NCI-H748 (cell line): ENCODE measurements at regions not wholly inside any gene's neighbourhood (a gene's known extent, or its start where the extent isn't known, plus 50 kb on each side); places are given as distances from the start of the nearest gene placed in this dataset.

ENCODE experiments used
- DNase-seq: peaks from one replicate; lab custom pipeline; 2025; ENCODE audit not compliant: unreplicated experiment; lab: John Stamatoyannopoulos, UW

DNA sequence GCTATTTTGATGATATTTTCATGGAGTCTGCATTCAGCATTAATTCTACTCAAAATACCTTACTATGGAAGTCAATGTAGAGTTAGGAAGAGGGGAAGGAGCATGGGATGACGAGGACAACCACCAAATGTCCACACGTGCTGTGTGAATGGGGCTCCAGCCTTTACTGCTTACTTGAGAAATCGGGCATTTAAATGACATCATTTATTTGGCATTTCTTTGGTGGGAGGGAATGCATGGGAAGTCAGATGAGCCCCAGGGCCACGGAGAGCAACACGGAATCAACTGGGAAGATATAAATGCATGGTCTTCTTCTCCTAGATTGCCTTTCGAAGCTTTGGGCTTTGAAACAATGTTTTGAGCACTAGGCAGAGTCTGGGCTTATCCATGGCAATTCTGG lies 458.5 kb upstream of the KLF4 start:
- DNase-seq = no peak

DNA sequence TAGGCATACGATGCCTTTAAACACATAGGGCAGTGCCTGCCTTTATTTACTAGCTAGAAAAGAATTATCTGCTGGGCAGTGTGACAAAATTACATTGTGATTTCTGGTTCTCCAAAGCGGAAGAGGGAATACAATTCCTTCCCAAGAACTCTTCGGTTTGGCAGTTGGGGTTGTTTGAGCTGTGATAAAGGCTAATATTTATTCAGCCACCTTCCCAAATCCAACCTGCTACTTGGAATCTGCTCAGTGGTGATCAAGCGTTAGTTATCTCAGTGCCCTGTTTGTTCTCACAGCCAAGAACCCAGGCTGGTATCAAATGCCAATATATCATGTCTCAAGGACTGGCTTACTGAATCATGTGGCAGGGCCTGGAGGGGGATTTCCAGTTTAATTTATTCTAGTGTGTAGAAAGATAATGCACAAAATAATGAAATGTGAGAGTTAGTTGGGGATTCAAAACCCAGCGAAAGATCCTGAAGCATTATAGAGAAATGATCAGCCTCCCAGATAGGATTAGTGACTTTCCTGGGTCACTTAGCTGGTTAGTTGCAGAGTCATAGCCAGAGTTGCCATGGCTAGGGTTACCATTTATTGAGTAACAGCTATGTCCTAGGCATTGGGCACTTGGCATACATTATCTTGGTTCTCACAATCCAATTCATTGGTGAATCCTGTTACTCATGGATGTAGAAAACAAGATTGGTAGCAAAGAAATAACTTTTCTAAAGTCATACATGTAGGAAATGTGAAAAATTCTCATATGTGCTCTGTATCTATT lies 457.0 kb upstream of the KLF4 start:
- DNase-seq = no peak

DNA sequence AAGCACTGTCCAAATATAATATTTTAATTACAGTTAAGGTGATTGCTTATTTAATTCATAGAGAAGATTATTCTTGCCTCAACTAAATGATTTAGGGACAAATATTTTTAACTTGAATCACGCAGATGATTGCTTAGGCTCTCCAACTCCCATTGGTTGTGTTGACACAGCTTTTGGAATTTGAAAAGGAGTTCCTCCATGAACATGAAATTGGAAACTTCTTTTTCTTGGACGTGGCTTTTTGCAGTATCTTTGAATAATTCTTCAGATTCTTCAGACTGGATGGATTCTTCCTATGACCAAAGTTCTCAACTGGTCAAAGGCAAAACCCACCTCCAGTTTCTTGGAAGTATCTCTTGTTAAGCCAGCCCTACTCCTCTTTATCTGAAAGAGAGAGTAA lies 456.4 kb upstream of the KLF4 start:
- DNase-seq = no peak

DNA sequence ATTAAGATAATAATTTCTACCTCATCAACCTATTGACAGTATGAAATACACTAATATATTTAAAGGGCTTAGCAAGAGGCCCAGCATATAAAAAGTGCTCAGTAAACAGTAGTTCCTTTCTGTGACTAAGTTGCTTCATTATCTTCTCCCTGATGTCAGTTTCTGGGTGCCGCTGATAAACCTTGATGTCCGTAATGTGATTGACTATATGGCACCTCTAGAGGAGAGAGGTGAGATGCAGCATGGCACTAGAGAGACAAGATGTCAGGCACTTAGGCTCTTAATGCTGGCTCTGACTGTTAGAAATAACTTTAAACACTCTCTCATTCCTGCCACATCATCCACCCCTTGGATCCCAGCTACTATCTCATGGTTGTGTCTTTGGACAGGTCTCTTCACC lies 455.9 kb upstream of the KLF4 start:
- DNase-seq = no peak

DNA sequence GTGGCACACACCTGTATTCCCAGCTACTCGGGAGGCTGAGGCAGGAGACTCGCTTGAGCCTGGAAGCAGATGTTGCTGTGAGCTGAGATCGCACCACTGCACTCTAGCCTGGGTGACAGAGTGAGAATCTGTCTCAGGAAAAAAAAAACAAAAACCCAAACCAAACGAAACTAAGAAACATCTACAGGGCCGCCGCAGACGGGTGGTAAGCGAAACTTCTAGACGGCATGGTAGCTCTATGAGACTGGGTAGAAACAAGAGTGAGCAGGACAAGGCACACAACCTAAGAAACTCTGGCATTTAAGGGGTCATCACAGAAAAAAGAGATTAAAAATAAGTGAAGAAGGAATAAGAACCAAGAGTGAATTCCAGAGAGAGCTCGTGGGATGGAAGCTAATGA lies 454.8 kb upstream of the KLF4 start:
- DNase-seq = no peak

DNA sequence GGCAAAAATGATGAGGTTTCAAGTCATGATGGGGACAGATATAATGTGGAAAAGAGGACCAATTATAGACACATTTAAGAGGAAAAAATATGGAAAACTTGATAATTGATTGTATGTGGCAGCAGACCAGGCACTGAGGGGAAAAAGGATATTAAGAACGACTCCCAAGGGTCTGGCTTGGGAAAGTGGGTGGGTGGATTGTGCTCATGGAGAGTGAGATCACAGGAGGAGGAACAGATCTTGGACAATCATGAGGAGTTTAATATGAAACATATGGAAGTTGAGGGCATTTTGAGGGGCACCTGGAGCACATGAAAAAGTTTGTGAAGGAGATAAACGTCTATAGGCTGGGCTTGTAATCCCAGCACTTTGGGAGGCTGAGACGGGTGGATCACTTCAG lies 454.3 kb upstream of the KLF4 start:
- DNase-seq = no peak

DNA sequence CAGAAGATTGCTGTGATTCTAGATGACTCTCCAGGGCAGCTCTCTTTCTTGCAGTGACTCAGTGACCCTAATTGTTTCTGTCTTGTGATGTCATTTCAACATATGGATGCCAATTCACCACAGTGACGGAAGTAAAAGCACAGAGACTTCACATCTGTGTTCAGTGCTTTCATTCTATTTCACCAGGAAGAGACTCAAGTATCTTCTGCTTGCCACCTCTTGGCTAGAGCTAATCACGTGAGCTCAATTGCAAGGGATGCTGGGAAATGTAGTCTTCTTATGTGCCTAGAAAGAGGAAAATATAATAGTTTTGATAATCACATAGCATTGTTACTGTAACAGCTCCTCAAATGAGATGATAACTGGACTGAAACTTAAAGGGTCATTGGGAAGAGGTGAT lies 453.3 kb upstream of the KLF4 start:
- DNase-seq = no peak

DNA sequence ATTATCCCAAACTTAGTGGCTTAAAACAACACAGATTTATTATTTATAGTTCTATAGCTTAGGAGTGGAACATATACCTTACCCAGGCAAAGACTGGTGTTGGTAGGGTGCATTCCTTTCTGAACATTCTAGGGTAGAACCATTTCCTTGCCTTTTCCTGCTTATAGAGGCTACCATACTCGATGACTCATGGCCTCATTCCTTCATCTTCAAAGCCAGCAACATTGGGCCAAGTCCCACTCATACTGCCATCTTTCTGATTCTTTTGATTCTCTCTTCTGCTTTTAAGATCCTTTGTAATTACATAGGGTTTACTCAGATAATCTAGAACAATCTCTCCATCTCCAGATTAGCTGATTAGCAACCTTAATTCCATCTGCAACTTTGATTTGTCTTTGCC lies 452.7 kb upstream of the KLF4 start:
- no peak for DNase-seq

DNA sequence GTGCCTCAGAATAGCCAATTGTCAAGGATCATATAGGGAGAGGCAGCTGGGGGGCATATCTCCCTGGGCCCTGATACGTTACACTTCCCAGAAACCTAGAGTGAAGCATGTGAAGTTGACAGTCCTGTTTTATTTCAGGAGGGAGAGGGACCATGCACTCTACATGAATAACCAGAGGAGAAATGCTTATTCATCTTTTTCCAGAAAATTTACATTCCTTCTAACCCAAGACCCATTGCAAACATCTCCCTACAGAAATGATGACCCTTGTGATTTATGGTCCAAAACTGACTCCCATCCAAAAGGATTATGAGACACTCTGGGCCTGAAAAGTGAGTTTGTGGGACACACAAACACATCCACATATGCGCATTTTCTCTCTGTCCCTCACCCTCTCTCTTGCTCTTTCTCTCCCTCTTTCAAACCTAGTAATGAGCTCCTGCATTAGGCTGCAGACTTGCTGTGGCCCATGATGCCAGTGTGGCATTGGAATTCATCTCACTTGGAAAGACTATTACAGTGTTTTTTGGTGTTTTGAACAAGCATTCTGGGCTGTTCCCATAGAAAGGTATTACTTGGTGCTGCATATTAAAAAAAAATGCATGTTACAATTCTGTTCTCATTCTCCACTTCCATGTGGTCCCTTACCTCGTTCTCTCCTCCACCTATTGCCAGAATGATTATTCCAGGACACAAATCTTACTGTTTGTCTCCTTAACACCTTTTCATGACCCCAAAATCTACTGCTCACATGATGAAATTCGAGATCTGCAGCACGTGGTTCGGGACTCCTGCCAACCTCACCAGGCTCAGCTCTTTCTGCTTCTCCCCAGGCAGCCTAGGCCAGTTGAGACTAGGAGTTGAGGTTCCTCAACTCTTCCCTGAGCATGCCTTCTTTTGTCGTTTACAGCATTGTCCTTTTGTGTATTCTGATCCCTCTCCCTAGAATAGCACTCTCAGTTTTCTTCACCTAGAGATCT lies 451.3 kb upstream of the KLF4 start:
- no peak for DNase-seq

DNA sequence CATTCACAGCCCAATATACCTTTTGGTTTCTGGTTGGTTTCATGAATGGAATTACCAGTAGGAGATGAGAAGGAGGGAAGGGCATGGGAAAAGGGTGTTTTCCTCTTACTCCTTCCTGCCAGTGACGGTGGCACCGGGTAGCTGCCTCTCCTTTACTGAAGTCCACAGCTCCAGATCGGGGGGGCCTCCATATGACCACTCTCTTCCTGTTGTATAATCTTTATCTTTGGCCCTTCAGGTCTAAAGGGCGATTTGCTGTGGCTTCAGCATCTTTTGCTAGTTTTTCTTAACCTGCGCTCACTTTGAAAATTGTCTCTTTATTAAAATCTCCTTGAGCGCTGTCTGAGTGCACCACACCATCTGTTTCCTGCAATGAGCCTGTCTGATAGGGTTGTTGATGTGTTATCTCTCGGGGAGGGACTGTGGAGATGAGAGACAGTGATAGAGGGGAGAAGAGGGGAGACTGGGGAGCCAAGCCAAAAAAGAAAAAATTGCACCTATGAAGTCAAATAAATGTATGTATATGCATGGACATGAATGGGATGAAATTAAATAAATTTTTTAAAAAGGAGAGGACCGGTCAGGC lies 449.3 kb upstream of the KLF4 start:
- no peak for DNase-seq

DNA sequence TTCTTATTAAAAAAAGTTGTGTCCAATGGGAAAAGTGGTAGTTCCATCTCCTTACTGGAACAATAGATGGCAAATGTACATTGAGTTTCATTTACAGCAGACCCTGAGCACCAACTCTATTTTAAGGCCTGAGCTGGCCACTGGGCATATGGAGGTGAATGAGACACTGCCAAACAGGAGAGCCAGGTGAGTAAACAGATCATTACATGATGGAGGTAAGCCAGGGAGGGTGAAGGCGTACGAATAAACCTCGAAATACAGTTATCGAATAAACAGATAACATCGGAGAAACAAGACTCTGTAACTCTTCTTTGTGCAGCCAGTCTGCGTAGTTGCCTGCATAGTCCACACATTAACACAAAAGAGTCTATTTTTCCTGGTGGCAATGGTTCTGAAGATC lies 446.4 kb upstream of the KLF4 start:
- DNase-seq = peak; percentile 67

DNA sequence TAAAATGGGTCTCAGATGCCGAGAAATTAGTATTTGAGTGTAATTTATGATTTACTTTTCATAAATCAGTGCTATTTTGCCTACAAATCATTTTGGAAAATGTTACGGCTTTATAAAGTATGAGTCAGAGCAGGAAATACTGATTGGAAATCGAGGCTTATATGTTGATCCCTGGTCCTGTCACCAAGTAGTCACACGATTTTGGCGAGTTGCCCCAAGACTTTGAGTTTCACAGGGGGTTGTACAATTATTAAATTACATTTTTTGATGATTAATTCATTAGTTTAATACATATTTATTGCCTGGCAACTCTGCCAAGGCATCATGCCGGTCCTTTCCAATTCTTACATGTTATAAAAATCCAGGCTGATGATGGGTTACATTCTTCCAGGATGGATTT lies 443.9 kb upstream of the KLF4 start:
- no peak for DNase-seq

DNA sequence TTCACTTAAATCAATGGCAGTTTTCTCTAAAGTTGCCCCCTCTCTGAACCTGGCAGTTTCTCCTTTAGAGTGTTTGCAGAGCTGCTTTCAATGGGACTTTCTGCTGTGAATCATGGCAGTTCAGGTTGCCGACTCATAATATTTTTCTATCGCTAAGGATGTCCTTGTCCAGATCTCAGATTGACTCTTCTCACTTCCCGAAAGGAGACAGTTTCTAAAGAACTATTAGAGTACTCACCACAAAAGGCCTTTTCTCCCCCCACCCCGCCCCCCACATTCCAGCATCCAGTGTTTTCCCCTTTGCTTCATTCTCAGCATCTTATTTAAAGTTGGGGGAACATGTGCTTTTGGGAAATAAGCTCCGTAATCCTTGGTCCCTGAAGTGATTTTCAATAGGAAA lies 443.5 kb upstream of the KLF4 start:
- DNase-seq = no peak

DNA sequence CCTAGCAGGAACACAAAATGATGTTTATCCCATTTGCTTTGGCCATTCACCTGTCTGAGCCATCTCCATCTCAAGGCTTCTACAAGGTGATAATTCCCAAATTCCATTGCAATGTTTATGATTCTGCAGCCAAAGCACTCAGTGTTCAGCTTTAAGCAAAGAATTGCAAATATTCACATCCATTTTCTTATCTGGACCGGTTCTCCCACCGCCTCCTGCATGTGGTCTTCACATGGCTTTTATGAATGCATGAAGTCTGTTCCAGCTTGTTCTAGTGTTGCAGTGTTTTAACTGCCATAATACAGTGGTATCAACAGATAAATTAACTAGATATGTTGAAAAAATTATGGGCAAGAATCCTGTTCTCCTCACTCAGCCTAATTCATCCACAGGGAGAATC lies 443.0 kb upstream of the KLF4 start:
- no peak for DNase-seq

DNA sequence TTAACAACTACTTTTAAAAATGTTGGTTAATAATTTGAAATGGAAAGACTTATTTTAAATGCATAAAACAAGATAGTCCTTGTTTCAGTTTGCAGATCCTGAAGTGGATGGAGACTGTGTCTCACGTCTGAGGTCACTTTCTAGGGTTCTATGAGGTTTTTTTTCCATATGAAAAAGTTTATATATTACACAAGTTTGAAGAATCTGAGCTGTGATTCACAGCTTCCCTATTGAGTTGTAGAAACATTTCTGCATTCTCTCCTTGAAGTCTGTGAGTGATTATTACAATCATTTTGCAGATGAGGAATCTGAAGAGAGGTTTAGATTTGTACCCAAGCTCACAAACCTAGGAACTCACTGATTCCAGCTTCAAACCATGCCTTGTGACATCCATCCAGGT lies 442.5 kb upstream of the KLF4 start:
- DNase-seq = no peak

DNA sequence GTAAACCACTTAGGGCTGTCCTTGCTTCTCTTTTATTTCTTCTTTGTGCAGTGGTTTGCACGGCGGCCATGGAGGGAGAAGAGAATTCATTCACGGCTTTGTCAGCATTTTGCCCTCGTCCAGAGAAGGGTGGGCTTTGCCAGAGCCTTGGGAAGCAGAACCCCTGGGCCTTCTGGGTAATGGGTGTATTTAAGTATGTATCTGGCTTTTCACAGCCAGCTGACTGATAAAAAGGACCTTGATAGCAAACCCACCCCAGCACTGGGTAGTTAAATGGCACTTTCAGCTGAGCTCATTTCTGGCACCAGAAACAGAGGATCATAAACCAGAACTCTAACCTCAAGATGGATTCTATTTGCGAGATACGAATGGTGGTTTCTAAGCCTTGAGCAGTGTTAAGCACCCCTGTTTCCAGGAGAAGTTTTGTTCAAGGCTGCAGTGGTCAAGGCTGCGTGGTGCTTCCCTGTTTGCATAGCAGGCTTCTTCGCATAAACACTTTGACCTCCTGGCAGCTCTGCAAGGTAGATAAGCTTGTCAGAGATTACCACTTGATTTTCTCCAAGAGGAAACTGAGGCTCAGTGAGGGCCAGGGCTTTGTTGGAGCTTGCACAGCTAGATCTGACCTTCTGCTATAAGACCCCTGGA lies 441.6 kb upstream of the KLF4 start:
- DNase-seq = no peak

DNA sequence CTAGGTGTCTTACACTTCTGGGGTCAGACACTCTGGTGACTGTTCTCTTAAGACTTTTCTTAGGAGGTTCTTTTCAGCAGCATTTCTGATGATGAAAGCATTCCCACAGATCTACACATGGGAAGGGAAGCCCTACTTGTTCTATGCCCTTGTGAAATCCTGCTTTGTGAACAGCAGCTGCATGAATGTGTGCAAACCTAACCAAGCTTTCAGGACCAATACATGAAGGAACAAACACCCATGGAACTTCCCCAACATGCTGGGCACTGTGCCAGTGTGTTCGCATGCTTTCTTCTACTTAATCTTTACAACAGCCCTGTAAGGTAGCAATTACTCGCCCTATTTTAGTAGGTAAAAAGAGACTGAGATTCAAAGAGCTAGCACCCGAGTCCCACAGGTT lies 439.9 kb upstream of the KLF4 start:
- DNase-seq = peak; percentile 21

DNA sequence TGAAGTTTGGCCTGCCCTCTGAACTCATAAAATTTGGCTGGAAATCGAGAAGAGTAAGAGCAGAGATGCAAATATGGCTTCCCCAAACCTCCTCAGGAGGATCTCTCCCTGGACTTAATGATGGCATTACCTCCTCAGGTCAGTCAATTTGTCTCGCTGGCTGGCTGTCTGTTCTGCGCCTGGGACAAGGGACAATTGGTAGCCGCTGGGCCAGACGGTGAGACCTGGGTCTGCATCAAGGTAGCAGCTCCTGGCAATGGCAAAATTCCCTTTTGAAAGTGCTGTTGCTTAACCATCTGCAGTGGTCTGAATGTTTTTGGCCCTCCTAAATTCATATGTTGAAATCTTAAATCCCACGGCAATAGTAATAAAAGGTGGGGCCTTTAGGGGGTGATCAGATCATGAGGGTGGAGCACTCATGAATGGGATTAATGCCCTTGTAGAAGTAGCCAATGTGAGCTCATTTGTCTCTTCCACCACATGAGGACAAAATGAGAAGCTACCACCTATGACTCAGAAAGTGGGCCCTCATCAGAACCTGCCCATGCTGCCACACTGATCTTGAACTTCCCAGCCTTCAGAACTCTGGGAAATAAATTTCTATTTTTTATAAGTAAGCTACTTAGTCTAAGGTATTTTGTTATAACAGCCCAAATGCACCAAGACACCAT lies 439.3 kb upstream of the KLF4 start:
- no peak for DNase-seq

DNA sequence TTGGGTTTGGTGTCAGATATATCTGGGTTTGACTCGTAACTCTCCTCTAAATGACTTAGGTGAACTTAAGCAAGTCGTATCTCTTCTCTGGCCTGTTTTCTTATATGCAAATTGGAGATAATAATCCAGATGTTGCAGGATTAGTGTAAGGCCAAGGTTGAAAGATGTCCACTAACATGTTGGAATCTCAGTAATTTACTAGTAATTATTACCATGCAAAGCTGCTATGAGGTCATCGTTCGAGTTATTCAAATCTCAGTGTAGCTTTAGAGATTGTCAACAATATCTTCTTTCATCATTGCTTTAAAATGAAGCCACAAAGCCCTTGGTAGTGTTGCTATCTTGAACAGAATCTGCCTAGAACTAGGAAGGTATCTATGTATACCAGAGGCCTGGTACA lies 437.7 kb upstream of the KLF4 start:
- no peak for DNase-seq

DNA sequence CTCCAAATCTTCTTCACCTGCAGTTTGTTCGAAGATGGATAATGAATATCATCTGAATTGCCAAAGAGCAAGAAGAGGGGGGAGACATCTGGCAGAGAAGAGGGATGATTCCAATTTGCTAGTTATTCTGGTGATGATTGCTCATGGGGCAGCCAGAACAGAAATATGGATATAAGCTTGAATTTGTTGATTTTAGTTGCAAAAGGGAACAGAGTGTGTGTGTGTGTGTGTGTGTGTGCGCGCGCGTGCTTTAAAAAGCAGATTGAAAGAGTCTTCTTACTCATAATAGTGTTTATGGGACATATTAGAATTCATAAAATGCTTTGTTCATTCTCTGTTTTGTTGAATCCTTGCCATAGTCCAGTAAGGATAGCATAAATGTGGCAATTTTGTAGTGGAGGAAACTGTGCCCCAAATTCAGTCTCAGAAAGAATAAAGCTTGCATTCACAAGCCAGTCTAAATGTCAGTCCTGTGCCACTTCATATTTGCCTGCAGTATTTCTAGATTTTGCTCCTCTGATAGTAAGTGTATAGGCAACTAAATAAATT lies 436.3 kb upstream of the KLF4 start:
- no peak for DNase-seq

DNA sequence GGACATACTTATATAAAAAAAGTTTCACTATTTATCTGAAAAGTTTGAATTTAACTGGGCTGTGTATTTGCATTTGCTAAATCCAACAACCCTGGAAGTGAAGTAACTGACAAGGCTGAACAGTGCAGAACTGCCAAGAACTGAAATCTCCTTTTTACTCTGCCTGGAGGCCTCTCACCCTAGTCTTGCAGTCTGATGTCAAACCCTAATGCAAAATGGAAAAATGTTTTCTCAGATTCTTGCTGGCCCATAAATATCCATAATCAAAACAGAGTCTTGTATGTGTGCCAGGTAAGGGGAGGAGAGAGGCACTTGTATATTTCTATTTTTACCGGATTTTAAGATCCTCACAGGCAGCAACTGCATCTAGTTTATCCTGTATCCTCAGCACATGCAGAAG lies 432.7 kb upstream of the KLF4 start:
- DNase-seq = no peak
